ENCODE measurements at regions not wholly inside any gene's neighbourhood (a gene's known extent, or its start where the extent isn't known, plus 50 kb on each side); places are given as distances from the start of the nearest gene placed in this dataset.
A peak's percentile ranks its signal among the peaks of the same experiment; 100 is the strongest.

DNA sequence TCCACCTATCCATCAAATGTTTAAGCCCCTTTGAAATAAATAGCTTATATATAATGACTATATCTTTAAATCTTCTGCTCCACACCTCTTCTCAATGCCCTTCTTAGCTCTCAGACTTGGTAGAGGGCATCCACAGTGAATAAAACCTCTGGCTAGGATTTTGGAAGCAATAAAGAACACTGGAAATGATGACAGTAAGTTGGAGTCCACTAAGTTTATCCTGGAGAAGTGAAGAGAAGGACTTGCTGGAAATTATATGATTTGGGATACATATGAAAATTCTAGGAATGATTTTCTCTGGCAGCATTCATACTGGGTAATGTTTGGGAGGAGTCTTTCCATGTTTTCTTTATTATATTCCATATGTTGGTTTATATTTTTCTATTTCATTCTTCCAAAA, 133.5 kb upstream of the KL start:
- no peak for DNase-seq (ENCODE audit: low read depth)
- TF ChIP-seq, protein P1, sequence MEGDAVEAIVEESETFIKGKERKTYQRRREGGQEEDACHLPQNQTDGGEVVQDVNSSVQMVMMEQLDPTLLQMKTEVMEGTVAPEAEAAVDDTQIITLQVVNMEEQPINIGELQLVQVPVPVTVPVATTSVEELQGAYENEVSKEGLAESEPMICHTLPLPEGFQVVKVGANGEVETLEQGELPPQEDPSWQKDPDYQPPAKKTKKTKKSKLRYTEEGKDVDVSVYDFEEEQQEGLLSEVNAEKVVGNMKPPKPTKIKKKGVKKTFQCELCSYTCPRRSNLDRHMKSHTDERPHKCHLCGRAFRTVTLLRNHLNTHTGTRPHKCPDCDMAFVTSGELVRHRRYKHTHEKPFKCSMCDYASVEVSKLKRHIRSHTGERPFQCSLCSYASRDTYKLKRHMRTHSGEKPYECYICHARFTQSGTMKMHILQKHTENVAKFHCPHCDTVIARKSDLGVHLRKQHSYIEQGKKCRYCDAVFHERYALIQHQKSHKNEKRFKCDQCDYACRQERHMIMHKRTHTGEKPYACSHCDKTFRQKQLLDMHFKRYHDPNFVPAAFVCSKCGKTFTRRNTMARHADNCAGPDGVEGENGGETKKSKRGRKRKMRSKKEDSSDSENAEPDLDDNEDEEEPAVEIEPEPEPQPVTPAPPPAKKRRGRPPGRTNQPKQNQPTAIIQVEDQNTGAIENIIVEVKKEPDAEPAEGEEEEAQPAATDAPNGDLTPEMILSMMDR (conservative IDR thresholded peaks at IDR 0.05; ENCODE audit: low read depth, low read length) = no peak
- no peak overlapping the region for H3K4me3 ChIP-seq (ENCODE audit: low read depth, low read length)

DNA sequence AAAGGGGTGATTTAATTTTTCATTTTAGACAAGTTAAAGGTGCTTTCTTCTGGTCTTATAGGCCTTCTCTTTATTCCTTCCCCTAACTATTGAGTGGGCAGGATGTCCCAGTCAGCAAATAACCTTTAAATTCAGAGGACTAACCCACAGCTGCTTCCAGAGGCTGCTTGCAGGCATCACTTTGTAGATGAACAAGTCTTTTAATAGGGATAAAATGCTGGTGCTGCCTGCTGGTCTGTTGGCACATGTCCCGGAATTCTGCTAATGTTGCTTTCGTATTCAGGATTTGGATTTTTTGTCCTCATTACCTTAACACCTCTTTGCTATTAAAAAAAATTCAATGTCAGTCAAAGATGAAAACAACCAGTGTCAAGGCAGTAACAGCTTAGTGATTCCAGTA, 132.7 kb upstream of the KL start:
- H3K4me3 ChIP-seq (ENCODE audit: low read depth, low read length) = no peak overlapping the region
- TF ChIP-seq, protein P1 (conservative IDR thresholded peaks at IDR 0.05; ENCODE audit: low read depth, low read length) = no peak
- no peak for DNase-seq (ENCODE audit: low read depth)

DNA sequence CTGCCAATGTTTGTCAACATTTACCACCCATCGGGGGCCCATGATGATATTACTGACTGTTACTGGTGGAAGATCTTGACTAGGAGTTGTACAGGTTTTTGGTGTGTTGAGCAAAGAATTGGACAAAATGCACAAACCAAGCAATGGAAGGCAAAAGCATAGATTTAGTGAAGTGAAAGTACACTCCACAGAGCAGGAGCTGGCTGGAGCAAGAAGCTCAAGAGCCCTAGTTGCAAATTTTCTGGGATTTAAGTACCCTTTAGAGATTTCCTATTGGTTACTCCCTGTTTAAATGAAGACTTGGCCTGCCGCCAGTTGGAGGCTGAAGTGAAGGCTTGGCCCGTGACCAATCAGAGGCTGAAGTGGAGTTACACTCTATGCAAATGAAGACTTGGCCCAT, 128.6 kb upstream of the KL start:
- TF ChIP-seq, protein P1 (conservative IDR thresholded peaks at IDR 0.05; ENCODE audit: low read depth, low read length) = no peak
- H3K4me3 ChIP-seq (ENCODE audit: low read depth, low read length) = no peak overlapping the region
- no peak for DNase-seq (ENCODE audit: low read depth)

DNA sequence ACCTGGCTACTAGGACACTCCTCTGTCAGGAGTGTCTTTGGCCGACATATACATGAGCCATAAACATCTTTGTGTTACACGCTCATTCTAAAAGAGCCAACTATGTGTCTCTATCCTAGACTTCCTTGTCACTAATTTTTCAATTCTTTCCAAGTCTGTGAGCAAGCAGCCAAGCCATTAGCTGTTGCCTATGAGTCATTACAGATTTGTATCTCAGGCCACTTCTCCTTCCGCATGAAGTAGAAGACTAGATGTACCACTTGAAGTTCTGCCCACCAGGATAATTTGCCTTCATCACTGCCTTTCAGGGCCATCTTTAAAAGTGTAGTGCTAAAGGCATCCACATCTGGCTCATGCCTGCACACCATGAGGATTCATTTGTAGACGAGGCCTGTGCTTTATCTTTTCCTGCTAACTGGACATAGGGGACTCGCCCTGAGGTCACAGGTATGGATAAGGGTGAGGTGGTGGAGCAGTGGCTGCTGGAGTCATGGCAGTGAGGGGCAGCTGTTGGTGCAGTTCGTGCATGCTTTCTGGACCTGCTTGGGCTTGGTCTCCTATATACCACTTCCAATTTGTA, 126.1 kb upstream of the KL start:
- no peak for DNase-seq (ENCODE audit: low read depth)

DNA sequence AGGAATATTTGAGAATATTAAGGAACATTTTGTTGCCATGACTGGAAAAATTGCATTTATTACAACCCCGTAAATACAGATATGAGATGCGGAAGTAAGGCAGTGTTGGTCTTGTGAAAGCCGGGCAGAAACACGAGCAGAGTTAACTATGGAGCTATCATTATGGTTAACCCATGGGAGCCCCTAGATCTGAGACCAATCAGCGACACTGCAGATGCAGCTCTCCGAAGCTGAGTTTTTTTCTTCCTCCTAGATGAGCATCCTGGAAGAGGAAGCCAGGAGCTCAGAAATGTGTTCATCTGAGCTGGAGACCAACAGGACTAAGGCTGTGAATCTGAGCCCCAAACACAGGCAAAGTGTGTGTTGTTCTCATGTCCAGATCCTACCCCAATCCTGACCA, 123.0 kb upstream of the KL start:
- no peak for DNase-seq (ENCODE audit: low read depth)
- H3K4me3 ChIP-seq (ENCODE audit: low read depth, low read length) = no peak overlapping the region
- TF ChIP-seq, protein P1 (conservative IDR thresholded peaks at IDR 0.05; ENCODE audit: low read depth, low read length) = no peak

More for the DNA sequence above, 126.1 kb upstream of the KL start:
- no peak overlapping the region for H3K4me3 ChIP-seq (ENCODE audit: low read depth, low read length)
- TF ChIP-seq, protein P1 (conservative IDR thresholded peaks at IDR 0.05; ENCODE audit: low read depth, low read length) = no peak

DNA sequence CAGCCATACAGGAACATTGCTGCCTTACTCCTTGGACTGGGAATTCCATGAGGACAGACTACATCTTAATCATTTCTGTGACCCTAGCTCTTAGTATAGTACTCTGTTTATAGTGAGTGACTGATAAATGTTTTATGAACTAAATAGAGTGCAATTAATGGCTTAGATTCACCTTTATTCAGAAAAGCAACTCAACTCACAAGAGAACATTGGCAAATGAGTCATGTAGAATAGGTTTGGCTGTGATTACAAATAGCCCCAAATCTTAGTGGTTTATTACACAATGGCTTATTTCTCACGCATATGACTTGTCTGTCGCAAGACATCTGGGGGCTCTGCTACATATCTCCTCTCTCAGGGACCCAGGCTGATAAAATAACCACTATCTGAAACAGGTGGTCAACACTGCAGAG, 121.6 kb upstream of the KL start:
- TF ChIP-seq, protein P1 (conservative IDR thresholded peaks at IDR 0.05; ENCODE audit: low read depth, low read length) = no peak
- peak; percentile 60 for DNase-seq (ENCODE audit: low read depth)
- no peak overlapping the region for H3K4me3 ChIP-seq (ENCODE audit: low read depth, low read length)

DNA sequence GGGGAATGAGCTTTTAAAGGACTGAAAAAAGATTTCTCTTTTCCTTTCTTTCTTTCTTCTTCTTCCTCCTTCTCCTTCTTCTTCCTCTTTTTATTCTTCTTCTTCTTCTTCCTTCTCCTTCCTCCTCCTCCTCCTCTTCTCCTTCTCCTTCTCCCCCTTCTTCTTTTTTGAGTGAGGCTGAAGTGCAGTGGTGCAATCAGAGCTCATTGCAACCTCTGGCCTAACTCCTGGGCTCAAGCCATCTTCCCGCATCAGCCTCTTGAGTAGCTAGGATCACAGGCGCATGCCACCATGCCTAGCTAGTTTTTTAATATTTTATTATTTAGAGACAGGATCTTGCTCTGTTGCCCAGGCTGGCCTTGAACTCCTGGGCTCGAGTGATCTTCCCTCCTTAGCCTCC, 120.9 kb upstream of the KL start:
- no peak overlapping the region for H3K4me3 ChIP-seq (ENCODE audit: low read depth, low read length)
- DNase-seq (ENCODE audit: low read depth) = no peak
- TF ChIP-seq, protein P1 (conservative IDR thresholded peaks at IDR 0.05; ENCODE audit: low read depth, low read length) = no peak
